HepG2 (cell line): ENCODE measurements at regions not wholly inside any gene's neighbourhood (a gene's known extent, or its start where the extent isn't known, plus 50 kb on each side); places are given as distances from the start of the nearest gene placed in this dataset.

Experiments used
- ATAC-seq: fragments of 200-7000 bp; cut with Tn5 transposase; 3 replicates; pipeline ENCODE4 v1.9.1; 2020; ENCODE audit warnings: mild to moderate bottlenecking, moderate library complexity
- BruUV-seq: library from RNA; stranded (reverse); fragments of 400-500 nt; replicated peaks from 2 replicates; lab custom pipeline; 2021; lab: Mats Ljungman, UMichigan
- CTCF ChIA-PET: fragments of 300-600 bp; formaldehyde crosslinking; extraction: SDS; loops from one replicate; lab custom pipeline; 2021; ENCODE audit warnings: low total read pairs, inconsistent platforms, low intra/inter-chr PET ratio; lab: Yijun Ruan, JAX
- POLR2A ChIA-PET: fragments of 350-600 bp; sonication (Branson Sonifier 250); formaldehyde crosslinking; loops from one replicate; lab custom pipeline; 2020; ENCODE audit warnings: antibody characterized with exemption, inconsistent platforms; lab: Yijun Ruan, JAX
- DNase-seq: peaks from one replicate; pipeline ENCODE4 v3.0.0-alpha.2; 2015; ENCODE audit warnings: low spot score
- FAIRE-seq: peaks from 3 replicates; lab custom pipeline; 2011; peaks lifted over from hg19 to GRCh38; lab: Jason Lieb, UNC
- H2AFZ ChIP-seq: one replicate; pipeline ENCODE4 v1.6.1; 2011; ENCODE audit warnings: low read length, inconsistent platforms
- H3K27ac ChIP-seq: fragments of 300-600 bp; 3 replicates; pipeline ENCODE4 v1.8.0; 2011; ENCODE audit warnings: mixed run types, mild to moderate bottlenecking, mixed read lengths, low read length, inconsistent platforms; ENCODE audit not compliant: insufficient read depth; ENCODE audit errors: extremely low read length
- H3K27me3 ChIP-seq, 2 experiments: fragments of 200-600 bp in 1 of 2; 2 replicates in 1 of 2; 3 replicates in 1 of 2; pipeline versions ENCODE4 v1.6.0 to v1.8.0; 2011; ENCODE audit warnings: low read length in 2 of 2, mild to moderate bottlenecking in 2 of 2, moderate library complexity in 2 of 2, inconsistent platforms in 1 of 2; ENCODE audit not compliant: insufficient read depth in 2 of 2, control insufficient read depth in 1 of 2
- H3K36me3 ChIP-seq, 2 experiments: fragments of 200-600 bp in 1 of 2; replicated peaks in 1 of 2; 2 replicates in 1 of 2; 3 replicates in 1 of 2; pipeline versions ENCODE4 v1.5.1 to v1.8.0; 2011; ENCODE audit warnings: low read length in 2 of 2, inconsistent platforms in 1 of 2; ENCODE audit not compliant: insufficient read depth in 2 of 2, control insufficient read depth in 1 of 2
- H3K4me1 ChIP-seq: 2 replicates; pipeline ENCODE4 v1.5.1; 2012; ENCODE audit warnings: low read length, inconsistent platforms; ENCODE audit not compliant: insufficient read depth
- H3K4me2 ChIP-seq: 2 replicates; pipeline ENCODE4 v1.6.0; 2011; ENCODE audit warnings: low read depth, low read length, inconsistent platforms
- H3K4me3 ChIP-seq, 3 experiments: fragments of 200-600 bp in 1 of 3; sonication (generic), shearing (Covaris generic) in 1 of 3; replicated peaks in 1 of 3; 2 replicates each; pipeline ENCODE4 v1.5.1; 2011 to 2016; ENCODE audit warnings: low read length in 3 of 3, inconsistent platforms in 2 of 3, low read depth in 2 of 3, mild to moderate bottlenecking in 2 of 3, control low read depth in 1 of 3, mixed read lengths in 1 of 3; ENCODE audit not compliant: insufficient read depth in 1 of 3
- H3K79me2 ChIP-seq: one replicate; pipeline ENCODE4 v1.6.1; 2011; ENCODE audit warnings: low read length, inconsistent platforms; ENCODE audit not compliant: insufficient read depth
- H3K9ac ChIP-seq: 2 replicates; pipeline ENCODE4 v1.6.0; 2011; ENCODE audit warnings: mild to moderate bottlenecking, low read depth, low read length, inconsistent platforms; ENCODE audit not compliant: insufficient read depth
- H3K9me3 ChIP-seq: 2 replicates; pipeline ENCODE4 v1.5.1; 2012; ENCODE audit warnings: mild to moderate bottlenecking, low read length
- H4K20me1 ChIP-seq: 2 replicates; pipeline ENCODE4 v1.6.0; 2011; ENCODE audit warnings: inconsistent platforms, mild to moderate bottlenecking, low read length, moderate library complexity; ENCODE audit not compliant: insufficient read depth
- ARID5B ChIP-seq: IDR thresholded peaks from 2 replicates; pipeline ENCODE4 v1.4.0; 2020; ENCODE audit warnings: mild to moderate bottlenecking, missing genetic modification reagents
- CBFB ChIP-seq: sonication (generic); formaldehyde crosslinking; IDR thresholded peaks from 2 replicates; pipeline ENCODE4 v1.4.0; 2020; ENCODE audit warnings: missing genetic modification reagents
- CBX1 ChIP-seq: IDR thresholded peaks from one replicate; pipeline ENCODE4 v1.6.1; 2016; ENCODE audit warnings: antibody characterized with exemption, low read depth
- CCDC6 ChIP-seq: sonication (generic); formaldehyde crosslinking; IDR thresholded peaks from 2 replicates; pipeline ENCODE4 v1.8.1; 2022; ENCODE audit warnings: mild to moderate bottlenecking, missing genetic modification reagents, moderate library complexity
- HMG20A ChIP-seq: IDR thresholded peaks from 2 replicates; pipeline ENCODE4 v1.6.1; 2016; ENCODE audit warnings: borderline replicate concordance
- JARID2 ChIP-seq: sonication (generic); formaldehyde crosslinking; IDR thresholded peaks from 2 replicates; pipeline ENCODE4 v1.8.1; 2023; ENCODE audit warnings: missing genetic modification reagents, inconsistent platforms; ENCODE audit not compliant: insufficient replicate concordance
- MAX ChIP-seq: IDR thresholded peaks from 2 replicates; pipeline ENCODE4 v1.6.1; 2012; ENCODE audit warnings: inconsistent platforms
- MAZ ChIP-seq, 2 experiments: sonication (generic) in 1 of 2; formaldehyde crosslinking in 1 of 2; IDR thresholded peaks; 2 replicates each; pipeline versions ENCODE4 v1.5.0 to v1.6.1; 2012 to 2020; ENCODE audit warnings: low read depth in 2 of 2, mild to moderate bottlenecking in 2 of 2, borderline replicate concordance in 1 of 2, improper control_type of control experiment in 1 of 2, low read length in 1 of 2, missing genetic modification reagents in 1 of 2, moderate library complexity in 1 of 2
- MED13 ChIP-seq: sonication (generic); formaldehyde crosslinking; IDR thresholded peaks from 2 replicates; pipeline ENCODE4 v1.5.0; 2020; ENCODE audit warnings: missing genetic modification reagents
- NFE2L1 ChIP-seq: sonication (generic); formaldehyde crosslinking; IDR thresholded peaks from 2 replicates; pipeline ENCODE4 v1.4.0; 2020; ENCODE audit warnings: missing genetic modification reagents, mild to moderate bottlenecking, borderline replicate concordance
- SMYD3 ChIP-seq: sonication (generic); formaldehyde crosslinking; IDR thresholded peaks from 2 replicates; pipeline ENCODE4 v1.8.1; 2023; ENCODE audit warnings: mild to moderate bottlenecking, missing genetic modification reagents
- ZFP37 ChIP-seq: sonication (generic); formaldehyde crosslinking; IDR thresholded peaks from 2 replicates; pipeline ENCODE4 v1.4.0; 2020; ENCODE audit warnings: missing genetic modification reagents, borderline replicate concordance
- ZNF280D ChIP-seq: sonication (generic); formaldehyde crosslinking; IDR thresholded peaks from 2 replicates; pipeline ENCODE4 v1.5.1; 2020; ENCODE audit warnings: mild to moderate bottlenecking, missing genetic modification reagents
- WGBS: methylation state at CpG from one replicate; pipeline ENCODE4 v1.1.6; 2017; ENCODE audit warnings: low lambda C conversion rate; 5-methylcytosine and 5-hydroxymethylcytosine counted together
- in situ Hi-C: cut with HindIII; loops from 2 replicates; pipeline ENCODE4 v1.10.0; 2017; ENCODE audit warnings: low pct_unique_long_range_greater_than_20kb; ENCODE audit not compliant: extremely low pct_ligation_motif_present
- intact Hi-C: fragments of 100-400 bp; cut with micrococcal nuclease; formaldehyde crosslinking; loops from one replicate; pipeline ENCODE4 v1.10.0; 2022; ENCODE audit not compliant: unreplicated experiment

- no peaks in the 10 kb centered on the region; a peak in 1 of 5 replicates for H3K27me3 ChIP-seq
- no peaks in the 10 kb centered on the region for H4K20me1 ChIP-seq
- BruUV-seq: no TSS peak
- no peak overlapping the region for H3K4me3 ChIP-seq
- H3K79me2 ChIP-seq: no peaks in the 10 kb centered on the region
- DNase-seq: no peak
- 8% methylated on average over 5 of the region's 5 CpGs for WGBS
- POLR2A ChIA-PET: no interaction called here
- intact Hi-C loops: no loop called here
- H3K27ac ChIP-seq: no peak overlapping the region
- in situ Hi-C loops: no loop called here
- TF ChIP-seq CBX1 (no peak), SMYD3 (no peak), MAX (no peak), ZFP37 (no peak), HMG20A (CRISPR knock-in tag) (no peak), MED13 (CRISPR knock-in tag) (no peak), NFE2L1 (CRISPR knock-in tag) (no peak)
- TF ChIP-seq, all 625 proteins: peak for 0
- ATAC-seq (peak; percentile 72), FAIRE-seq (no peak)
- peak overlapping the region; percentile 19; the same call in 1 of the 2 replicates for H3K4me2 ChIP-seq
- H3K9ac ChIP-seq: no peak overlapping the region
- H3K9me3 ChIP-seq: no peaks in the 10 kb centered on the region
- no peak overlapping the region for H2AFZ ChIP-seq
- H3K36me3 ChIP-seq: no peaks in the 10 kb centered on the region
- H3K4me1 ChIP-seq: peaks cover 19% of the 10 kb centered on the region
- CTCF ChIA-PET: no interaction called here
These were observed 62.6 kb upstream of the FARP1 start for GRCh38 chr13:98080280-98080679.

GRCh38 chr13:98083507-98083906 is 59.4 kb upstream of the FARP1 start:
- CTCF ChIA-PET: no interaction called here
- no peaks in the 10 kb centered on the region for H3K9me3 ChIP-seq
- H3K79me2 ChIP-seq: no peaks in the 10 kb centered on the region
- no TSS peak for BruUV-seq
- POLR2A ChIA-PET: no interaction called here
- ATAC-seq (no peak), FAIRE-seq (no peak), DNase-seq (no peak)
- H2AFZ ChIP-seq: no peak overlapping the region
- H3K27me3 ChIP-seq: no peaks in the 10 kb centered on the region
- intact Hi-C loops: no loop called here
- 50% methylated on average over 6 of the region's 6 CpGs for WGBS
- peaks cover 19% of the 10 kb centered on the region for H3K4me1 ChIP-seq
- H4K20me1 ChIP-seq: no peaks in the 10 kb centered on the region
- H3K27ac ChIP-seq: no peak overlapping the region
- no peak overlapping the region for H3K9ac ChIP-seq
- H3K4me2 ChIP-seq: no peak overlapping the region
- H3K4me3 ChIP-seq: no peak overlapping the region
- in situ Hi-C loops: no loop called here
- no peaks in the 10 kb centered on the region for H3K36me3 ChIP-seq
- TF ChIP-seq MAZ (IDR thresholded peaks at IDR 0.05; ENCODE audit: borderline replicate concordance, low read depth, low read length) (no peak), MAZ (CRISPR knock-in tag; IDR thresholded peaks at IDR 0.05; ENCODE audit: low read depth) (no peak), CBFB (CRISPR knock-in tag) (no peak), ZNF280D (CRISPR knock-in tag) (no peak), CCDC6 (CRISPR knock-in tag) (no peak), JARID2 (CRISPR knock-in tag) (no peak), ARID5B (CRISPR knock-in tag) (no peak)
